ENCODE measurements at regions not wholly inside any gene's neighbourhood (a gene's known extent, or its start where the extent isn't known, plus 50 kb on each side); places are given as distances from the start of the nearest gene placed in this dataset.

GRCh38 chr3:137061186-137061585 lies 103.4 kb downstream of the IL20RB start:
- peak; percentile 37 for DNase-seq

GRCh38 chr3:137062250-137062649 lies 104.5 kb downstream of the IL20RB start:
- no peak for DNase-seq

GRCh38 chr3:137065381-137065780 lies 107.6 kb downstream of the IL20RB start:
- no peak for DNase-seq

- DNase-seq: no peak
Observed at GRCh38 chr3:137066092-137066491, 108.3 kb downstream of the IL20RB start.

- no peak for DNase-seq
Observed at GRCh38 chr3:137071104-137071503, 113.3 kb downstream of the IL20RB start.

GRCh38 chr3:137075020-137075419 lies 117.2 kb downstream of the IL20RB start:
- no peak for DNase-seq

- no peak for DNase-seq
Observed at GRCh38 chr3:137078040-137078439, 120.3 kb downstream of the IL20RB start.

GRCh38 chr3:137079571-137079970 lies 121.8 kb downstream of the IL20RB start:
- no peak for DNase-seq

- DNase-seq: no peak
Observed at GRCh38 chr3:137081711-137082110, 123.9 kb downstream of the IL20RB start.

- no peak for DNase-seq
Observed at GRCh38 chr3:137082763-137083162, 125.0 kb downstream of the IL20RB start.

GRCh38 chr3:137083332-137083731 lies 125.5 kb downstream of the IL20RB start:
- DNase-seq: no peak

GRCh38 chr3:137084586-137084985 lies 126.8 kb downstream of the IL20RB start:
- no peak for DNase-seq

GRCh38 chr3:137097386-137097785 lies 139.6 kb downstream of the IL20RB start:
- no peak for DNase-seq

- DNase-seq: no peak
Observed at GRCh38 chr3:137097852-137098251, 140.1 kb downstream of the IL20RB start.

GRCh38 chr3:137099364-137100219 lies 141.8 kb downstream of the IL20RB start:
- DNase-seq: no peak

GRCh38 chr3:137100326-137100725 lies 142.5 kb downstream of the IL20RB start:
- DNase-seq: no peak

- DNase-seq: no peak
Observed at GRCh38 chr3:137103739-137104138, 146.0 kb downstream of the IL20RB start.

- DNase-seq: peak; percentile 19
Observed at GRCh38 chr3:137105277-137105977, 147.6 kb downstream of the IL20RB start.

GRCh38 chr3:137106612-137107240 lies 148.9 kb downstream of the IL20RB start:
- DNase-seq: no peak

GRCh38 chr3:137108699-137109440 lies 151.1 kb downstream of the IL20RB start:
- DNase-seq: no peak

- peak; percentile 5 for DNase-seq
Observed at GRCh38 chr3:137110392-137110996, 152.7 kb downstream of the IL20RB start.

- DNase-seq: no peak
Observed at GRCh38 chr3:137111497-137111896, 153.7 kb downstream of the IL20RB start.

GRCh38 chr3:137116619-137117018 lies 158.8 kb downstream of the IL20RB start:
- DNase-seq: no peak
